ENCODE measurements at regions not wholly inside any gene's neighbourhood (a gene's known extent, or its start where the extent isn't known, plus 50 kb on each side); places are given as distances from the start of the nearest gene placed in this dataset.
"Not testable (repeated sequence)": the region's sequence is repeated elsewhere in the genome, so short reads cannot be mapped to it uniquely, and the experiment has no call there.

GRCh38 chr2:2894011-2894410, 483.6 kb downstream of the EIPR1 start:
- TF ChIP-seq POLR2A, POLR2AphosphoS5, EP300 (IDR thresholded peaks at IDR 0.05): not testable (repeated sequence)
- TF ChIP-seq, protein P1, sequence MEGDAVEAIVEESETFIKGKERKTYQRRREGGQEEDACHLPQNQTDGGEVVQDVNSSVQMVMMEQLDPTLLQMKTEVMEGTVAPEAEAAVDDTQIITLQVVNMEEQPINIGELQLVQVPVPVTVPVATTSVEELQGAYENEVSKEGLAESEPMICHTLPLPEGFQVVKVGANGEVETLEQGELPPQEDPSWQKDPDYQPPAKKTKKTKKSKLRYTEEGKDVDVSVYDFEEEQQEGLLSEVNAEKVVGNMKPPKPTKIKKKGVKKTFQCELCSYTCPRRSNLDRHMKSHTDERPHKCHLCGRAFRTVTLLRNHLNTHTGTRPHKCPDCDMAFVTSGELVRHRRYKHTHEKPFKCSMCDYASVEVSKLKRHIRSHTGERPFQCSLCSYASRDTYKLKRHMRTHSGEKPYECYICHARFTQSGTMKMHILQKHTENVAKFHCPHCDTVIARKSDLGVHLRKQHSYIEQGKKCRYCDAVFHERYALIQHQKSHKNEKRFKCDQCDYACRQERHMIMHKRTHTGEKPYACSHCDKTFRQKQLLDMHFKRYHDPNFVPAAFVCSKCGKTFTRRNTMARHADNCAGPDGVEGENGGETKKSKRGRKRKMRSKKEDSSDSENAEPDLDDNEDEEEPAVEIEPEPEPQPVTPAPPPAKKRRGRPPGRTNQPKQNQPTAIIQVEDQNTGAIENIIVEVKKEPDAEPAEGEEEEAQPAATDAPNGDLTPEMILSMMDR (IDR thresholded peaks at IDR 0.05), result not testable (repeated sequence)

Data from suprapubic skin (tissue), 4 donors.